ENCODE measurements at regions not wholly inside any gene's neighbourhood (a gene's known extent, or its start where the extent isn't known, plus 50 kb on each side); places are given as distances from the start of the nearest gene placed in this dataset.

GRCh38 chr2:17059458-17059857, 393.8 kb upstream of the CYRIA start:
- no peak for DNase-seq
- Histone ChIP-seq H3K9me3 (ENCODE audit: severe bottlenecking) (no peaks in the 10 kb centered on the region), H3K36me3 (no peaks in the 10 kb centered on the region), H3K4me3 (ENCODE audit: low read depth, low read length) (no peak overlapping the region), H3K27me3 (ENCODE audit: insufficient read depth, low read depth, severe bottlenecking) (no peaks in the 10 kb centered on the region), H3K27ac (no peak overlapping the region)
- TF ChIP-seq CTCF (IDR thresholded peaks at IDR 0.05; ENCODE audit: low read depth, low read length): no peak

GRCh38 chr2:17058772-17059402, 393.3 kb upstream of the CYRIA start:
- DNase-seq: no peak
- Histone ChIP-seq H3K4me3 (ENCODE audit: low read depth, low read length) (no peak overlapping the region), H3K36me3 (no peaks in the 10 kb centered on the region), H3K9me3 (ENCODE audit: severe bottlenecking) (no peaks in the 10 kb centered on the region), H3K27me3 (ENCODE audit: insufficient read depth, low read depth, severe bottlenecking) (no peaks in the 10 kb centered on the region), H3K27ac (no peak overlapping the region)
- no peak for TF ChIP-seq CTCF (IDR thresholded peaks at IDR 0.05; ENCODE audit: low read depth, low read length)

- DNase-seq: no peak
- Histone ChIP-seq H3K9me3 (ENCODE audit: severe bottlenecking) (no peaks in the 10 kb centered on the region), H3K4me3 (ENCODE audit: low read depth, low read length) (no peak overlapping the region), H3K27ac (no peak overlapping the region), H3K36me3 (no peaks in the 10 kb centered on the region), H3K27me3 (ENCODE audit: insufficient read depth, low read depth, severe bottlenecking) (no peaks in the 10 kb centered on the region)
- TF ChIP-seq CTCF (IDR thresholded peaks at IDR 0.05; ENCODE audit: low read depth, low read length): no peak
These were observed 391.7 kb upstream of the CYRIA start for GRCh38 chr2:17057109-17058017.

- Histone ChIP-seq H3K27me3 (ENCODE audit: insufficient read depth, low read depth, severe bottlenecking) (no peaks in the 10 kb centered on the region), H3K27ac (no peak overlapping the region), H3K9me3 (ENCODE audit: severe bottlenecking) (no peaks in the 10 kb centered on the region), H3K36me3 (no peaks in the 10 kb centered on the region), H3K4me3 (ENCODE audit: low read depth, low read length) (no peak overlapping the region)
- no peak for TF ChIP-seq CTCF (IDR thresholded peaks at IDR 0.05; ENCODE audit: low read depth, low read length)
- DNase-seq: no peak
These were observed 390.6 kb upstream of the CYRIA start for GRCh38 chr2:17056236-17056635.

- H3K4me3 ChIP-seq (ENCODE audit: low read depth, low read length): no peak overlapping the region
- no peak overlapping the region for H3K27ac ChIP-seq
- H3K36me3 ChIP-seq: no peaks in the 10 kb centered on the region
- H3K27me3 ChIP-seq (ENCODE audit: insufficient read depth, low read depth, severe bottlenecking): no peaks in the 10 kb centered on the region
- TF ChIP-seq CTCF (IDR thresholded peaks at IDR 0.05; ENCODE audit: low read depth, low read length): no peak
- no peak for DNase-seq
- H3K9me3 ChIP-seq (ENCODE audit: severe bottlenecking): no peaks in the 10 kb centered on the region
These were observed 386.4 kb upstream of the CYRIA start for GRCh38 chr2:17052001-17052400.

All from WERI-Rb-1 (cell line).